ENCODE measurements at regions not wholly inside any gene's neighbourhood (a gene's known extent, or its start where the extent isn't known, plus 50 kb on each side); places are given as distances from the start of the nearest gene placed in this dataset.
A peak's percentile ranks its signal among the peaks of the same experiment; 100 is the strongest.
"Not testable (repeated sequence)": the region's sequence is repeated elsewhere in the genome, so short reads cannot be mapped to it uniquely, and the experiment has no call there.

DNA sequence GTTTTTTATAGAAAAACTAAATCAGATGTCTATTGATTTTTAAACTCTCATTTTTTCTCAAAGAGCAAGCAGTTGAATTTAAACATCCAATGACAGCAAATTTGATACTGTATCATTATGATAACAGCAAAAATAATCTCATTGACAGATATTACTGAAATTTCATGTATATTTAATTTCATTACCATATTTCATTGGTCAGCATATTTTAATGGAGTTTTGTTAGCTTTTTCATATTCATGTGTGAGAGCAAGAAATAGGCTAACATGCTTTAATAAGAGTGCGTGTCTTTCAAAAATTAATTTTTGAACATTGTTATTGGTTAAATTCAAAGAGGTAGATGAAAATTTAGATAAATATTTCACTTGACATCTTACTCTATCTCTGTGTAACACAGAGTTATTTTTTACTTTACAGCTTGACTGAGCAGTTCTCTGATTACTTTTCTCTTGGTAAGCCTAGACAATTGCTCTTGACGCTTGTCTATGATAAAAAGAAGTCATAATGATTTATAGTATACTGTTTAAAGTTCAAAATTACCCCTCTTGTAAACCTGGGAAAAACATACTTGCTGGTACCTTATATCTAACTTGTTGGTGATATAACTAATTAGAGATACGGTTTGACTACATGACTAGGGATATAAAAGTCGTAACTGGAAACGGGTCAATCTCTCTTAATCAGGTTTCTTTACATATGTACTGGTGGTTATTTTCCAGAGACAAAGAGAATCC is 732.3 kb upstream of the NCAM2 start:
- DNase-seq (ENCODE audit: low spot score) = no peak

- DNase-seq (ENCODE audit: low spot score) = no peak
Measured at GRCh38 chr21:20266441-20266710, 731.8 kb upstream of the NCAM2 start.

DNA sequence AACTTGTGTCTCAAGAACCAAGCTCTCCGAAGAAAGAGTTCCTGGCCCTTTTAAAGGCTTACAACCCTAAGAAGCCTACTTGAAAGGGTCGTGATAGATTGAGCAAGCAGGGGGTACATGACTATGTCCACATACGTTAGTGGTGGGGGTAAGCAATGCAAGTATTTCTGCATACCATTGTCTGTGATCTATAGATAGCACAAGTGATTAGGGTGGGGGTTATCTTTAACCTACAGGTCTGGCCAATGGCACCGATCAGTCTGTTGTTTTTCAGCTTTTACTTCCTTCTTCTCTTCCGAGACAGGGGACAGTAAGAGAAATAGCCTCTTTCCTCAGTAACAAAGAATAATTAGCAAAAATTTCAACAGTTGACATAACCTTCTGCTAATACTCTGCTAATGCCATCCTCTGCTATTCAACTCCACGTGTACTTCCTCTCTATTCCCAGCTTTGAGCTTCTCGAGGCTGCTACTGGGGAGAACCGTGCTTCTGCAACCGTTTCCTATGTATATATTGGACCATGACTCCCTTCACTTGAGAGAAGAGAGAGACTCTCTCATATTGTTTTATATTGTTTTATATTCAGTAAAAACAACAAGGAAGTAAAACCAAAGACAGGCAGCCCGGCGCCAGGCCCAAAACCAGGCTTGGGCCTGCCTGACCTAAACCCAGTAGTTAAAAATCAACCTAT is 727.7 kb upstream of the NCAM2 start:
- DNase-seq (ENCODE audit: low spot score) = no peak

- DNase-seq (ENCODE audit: low spot score) = no peak
Measured at GRCh38 chr21:20272791-20273362, 725.3 kb upstream of the NCAM2 start.

DNA sequence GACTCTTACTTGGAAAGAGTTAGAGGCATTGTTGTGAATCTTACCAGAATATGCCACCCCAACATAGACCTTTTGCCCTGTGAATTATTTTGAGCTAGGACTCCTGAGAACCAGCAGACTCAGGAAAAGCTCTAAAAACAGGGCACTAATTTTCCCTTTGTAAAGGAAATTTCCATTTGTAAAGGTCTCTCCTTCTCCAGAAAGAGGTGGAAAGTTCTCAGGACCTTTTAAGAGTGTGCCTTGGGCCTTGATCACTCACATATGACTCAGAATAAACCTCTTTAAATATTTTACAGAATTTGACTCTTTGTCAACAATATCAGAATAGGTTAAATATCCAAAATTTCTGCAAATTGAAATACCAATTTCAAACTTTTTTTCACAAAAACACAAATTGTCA is 721.8 kb upstream of the NCAM2 start:
- DNase-seq (ENCODE audit: low spot score) = no peak

- no peak for DNase-seq (ENCODE audit: low spot score)
Measured at GRCh38 chr21:20276954-20277353, 721.3 kb upstream of the NCAM2 start.

GRCh38 chr21:20283836-20284235 is 714.4 kb upstream of the NCAM2 start:
- peak; percentile 27 for DNase-seq (ENCODE audit: low spot score)

DNA sequence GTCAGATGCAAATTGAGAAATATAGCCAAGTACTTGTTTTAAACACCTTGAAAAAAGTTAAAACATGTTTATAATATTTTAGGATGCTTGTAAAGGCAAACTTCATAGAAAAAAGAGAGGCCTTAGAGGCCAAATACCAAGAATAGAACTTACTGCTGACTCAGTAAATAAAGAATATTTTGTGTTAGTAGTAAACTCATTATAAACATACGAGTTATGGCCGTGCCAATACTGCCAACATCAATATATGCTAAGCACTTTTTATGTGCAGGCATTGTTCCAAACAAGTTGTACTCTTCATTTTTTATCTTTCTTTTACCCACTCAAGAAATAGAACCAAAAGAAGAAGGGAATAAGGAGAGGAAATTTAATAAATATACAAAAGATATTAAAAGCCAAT is 705.9 kb upstream of the NCAM2 start:
- no peak for DNase-seq (ENCODE audit: low spot score)

DNA sequence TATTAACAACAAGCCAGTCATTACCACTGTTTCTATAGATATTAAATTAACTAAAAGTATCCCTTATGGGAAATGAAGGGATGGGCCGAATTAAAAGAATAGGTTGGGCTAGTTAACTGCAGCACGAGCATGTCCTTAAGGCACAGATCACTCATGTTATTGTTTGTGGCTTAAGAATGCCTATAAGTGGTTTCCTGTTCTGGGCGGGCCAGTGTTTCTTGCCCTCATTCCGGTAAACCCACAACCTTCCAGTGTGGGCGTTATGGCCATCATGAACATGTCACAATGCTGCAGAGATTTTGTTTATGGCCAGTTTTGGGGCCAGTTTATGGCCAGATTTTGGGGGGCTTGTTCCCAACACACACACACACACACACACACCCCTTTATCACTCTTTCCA is 705.4 kb upstream of the NCAM2 start:
- DNase-seq (ENCODE audit: low spot score) = not testable (repeated sequence)

DNA sequence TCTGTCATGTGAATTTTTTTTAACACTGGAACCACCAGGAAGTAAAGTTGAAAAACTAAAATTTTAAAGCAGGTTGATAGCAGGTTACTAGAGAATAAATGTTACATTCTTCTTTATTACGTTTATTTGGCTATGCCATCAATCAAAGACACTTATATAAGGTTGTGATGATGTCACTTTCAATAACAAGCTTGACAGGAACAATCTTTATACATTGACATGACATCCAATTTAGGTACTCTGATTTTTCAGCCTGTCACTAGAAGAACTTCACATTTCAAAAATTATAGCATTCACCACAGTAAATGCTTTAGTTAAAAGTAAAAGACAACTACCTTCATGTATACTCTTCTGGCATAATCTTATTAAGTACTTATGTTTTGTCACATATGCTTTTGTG is 696.8 kb upstream of the NCAM2 start:
- DNase-seq (ENCODE audit: low spot score) = no peak

DNA sequence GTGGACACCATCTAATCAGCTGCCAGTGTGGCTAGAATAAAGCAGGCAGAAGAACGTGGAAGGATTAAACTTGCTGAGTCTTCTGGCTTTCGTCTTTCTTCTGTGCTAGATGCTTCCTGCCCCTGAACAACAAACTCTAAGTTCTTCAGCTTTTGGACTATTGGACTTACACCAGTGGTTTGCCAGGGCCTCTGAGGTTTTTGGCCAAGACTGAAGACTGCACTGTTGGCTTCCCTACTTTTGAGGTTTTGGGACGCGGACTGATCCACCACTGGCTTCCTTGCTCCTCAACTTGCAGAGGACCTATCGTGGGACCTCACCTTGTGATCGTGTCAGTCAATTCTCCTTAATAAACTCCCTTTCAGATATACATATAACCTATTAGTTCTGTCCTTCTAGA is 696.1 kb upstream of the NCAM2 start:
- DNase-seq (ENCODE audit: low spot score) = no peak

- DNase-seq (ENCODE audit: low spot score) = peak; percentile 16
Measured at GRCh38 chr21:20306836-20307235, 691.4 kb upstream of the NCAM2 start.

DNA sequence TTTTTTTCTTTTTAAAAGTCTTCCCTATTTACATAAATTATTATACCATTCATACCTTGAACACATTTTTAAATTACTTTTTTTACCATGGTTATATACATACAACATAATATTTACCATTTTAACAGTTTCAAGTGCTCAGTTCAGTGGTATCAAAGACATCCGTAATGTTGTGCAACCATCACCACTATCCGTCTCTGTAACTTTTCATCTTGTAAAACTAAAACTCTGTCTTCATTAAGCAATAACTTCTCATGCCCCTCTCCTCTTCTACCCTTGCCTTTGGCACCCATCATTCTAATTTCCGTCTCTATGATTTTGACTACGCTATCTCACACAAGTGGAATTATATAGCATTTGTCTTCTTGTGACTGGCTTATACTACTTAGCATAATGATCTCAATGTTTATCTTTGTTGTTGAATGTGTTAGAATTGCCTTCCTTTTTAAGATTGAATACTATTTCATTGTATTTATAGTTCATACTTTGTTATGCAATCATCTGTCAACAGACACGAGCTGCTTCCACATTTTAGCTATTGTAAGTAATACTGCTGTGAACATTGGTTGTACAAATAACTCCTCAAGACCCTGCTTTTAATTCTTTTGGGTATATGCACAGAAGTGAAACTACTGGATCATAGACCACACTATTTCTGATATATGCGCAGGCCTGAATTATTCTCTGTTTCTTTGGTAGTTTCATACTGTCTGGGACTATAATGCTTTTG is 689.5 kb upstream of the NCAM2 start:
- DNase-seq (ENCODE audit: low spot score) = no peak

GRCh38 chr21:20311234-20311787 is 686.9 kb upstream of the NCAM2 start:
- DNase-seq (ENCODE audit: low spot score) = no peak

GRCh38 chr21:20313013-20313412 is 685.2 kb upstream of the NCAM2 start:
- DNase-seq (ENCODE audit: low spot score) = no peak

- no peak for DNase-seq (ENCODE audit: low spot score)
Measured at GRCh38 chr21:20315042-20315441, 683.2 kb upstream of the NCAM2 start.

- no peak for DNase-seq (ENCODE audit: low spot score)
Measured at GRCh38 chr21:20329636-20330035, 668.6 kb upstream of the NCAM2 start.

- no peak for DNase-seq (ENCODE audit: low spot score)
Measured at GRCh38 chr21:20330652-20331051, 667.6 kb upstream of the NCAM2 start.

- no peak for DNase-seq (ENCODE audit: low spot score)
Measured at GRCh38 chr21:20334585-20334984, 663.6 kb upstream of the NCAM2 start.

DNA sequence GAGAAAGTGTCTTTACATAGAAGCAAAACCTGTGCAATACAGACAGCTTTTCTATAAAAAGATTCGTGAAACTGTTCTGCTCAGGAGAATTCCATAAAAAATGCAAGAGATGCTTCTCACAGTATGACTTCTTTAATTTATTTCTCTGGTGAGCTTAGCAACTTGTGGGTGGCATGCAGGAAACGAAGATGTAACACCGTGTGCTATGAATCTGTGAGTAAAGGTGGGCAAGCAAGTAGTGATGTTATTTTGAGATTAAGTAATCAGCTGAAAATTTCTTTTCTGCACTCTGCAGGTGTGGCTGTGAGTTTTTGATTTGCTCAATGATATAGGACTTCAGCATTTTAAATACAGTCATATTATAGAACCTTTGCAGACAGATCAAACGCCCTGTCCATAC is 656.8 kb upstream of the NCAM2 start:
- no peak for DNase-seq (ENCODE audit: low spot score)

DNA sequence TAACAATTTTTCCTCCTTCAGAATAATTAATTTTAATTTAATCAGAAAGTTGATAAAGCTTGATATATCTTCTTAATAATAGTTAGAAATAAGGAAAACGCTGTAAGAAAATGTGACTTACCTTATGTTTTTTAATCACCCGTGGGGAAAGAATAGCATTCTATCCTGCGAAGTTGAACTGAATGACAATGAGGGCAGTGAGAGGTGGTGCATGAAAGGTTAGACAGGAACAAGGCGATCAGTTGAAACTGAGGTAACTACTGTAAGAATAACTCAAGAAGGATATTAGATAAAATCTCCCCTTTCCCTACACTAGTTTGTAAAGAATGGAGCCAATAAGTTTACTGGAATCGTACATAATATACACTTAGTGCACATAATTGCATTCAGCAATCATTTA is 655.0 kb upstream of the NCAM2 start:
- no peak for DNase-seq (ENCODE audit: low spot score)

- no peak for DNase-seq (ENCODE audit: low spot score)
Measured at GRCh38 chr21:20351138-20351537, 647.1 kb upstream of the NCAM2 start.

- DNase-seq (ENCODE audit: low spot score) = no peak
Measured at GRCh38 chr21:20353351-20353750, 644.9 kb upstream of the NCAM2 start.
